ENCODE measurements at regions not wholly inside any gene's neighbourhood (a gene's known extent, or its start where the extent isn't known, plus 50 kb on each side); places are given as distances from the start of the nearest gene placed in this dataset.

DNA sequence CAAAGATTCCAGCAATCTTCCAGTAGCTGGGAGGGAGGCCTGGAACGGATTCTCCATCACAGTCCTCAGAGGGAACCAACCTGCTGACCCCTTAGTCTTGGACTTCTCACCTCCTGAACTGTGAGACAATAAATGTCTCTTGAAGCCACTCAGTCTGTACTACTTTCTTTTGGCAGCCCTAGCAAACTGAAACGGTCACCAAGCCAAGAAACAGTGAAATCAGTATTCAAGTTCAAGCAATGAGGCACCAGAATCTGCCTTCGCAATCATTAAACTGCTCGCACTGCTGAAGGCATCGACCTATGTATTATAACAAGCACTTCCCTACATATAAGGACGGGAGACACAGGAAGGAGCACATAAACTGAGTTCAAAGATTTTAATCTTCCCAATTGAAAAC lies 120.6 kb upstream of the PUM3 start:
- Histone ChIP-seq H3K4me3 (ENCODE audit: low read length) (no peak overlapping the region), H3K4me1 (ENCODE audit: control insufficient read depth, insufficient read depth, low read length) (no peaks in the 10 kb centered on the region), H3K27me3 (ENCODE audit: control insufficient read depth, insufficient read depth, low read length) (no peaks in the 10 kb centered on the region), H3K27ac (ENCODE audit: low read length) (no peak overlapping the region), H3K36me3 (ENCODE audit: control insufficient read depth, insufficient read depth, low read length) (no peaks in the 10 kb centered on the region), H3K9me3 (replicated peaks; ENCODE audit: control insufficient read depth, low read depth, low read length) (no peaks in the 10 kb centered on the region)
- peak; percentile 71 for DNase-seq
- no CpG with 5 or more reads among the region's 6 CpGs for WGBS (ENCODE audit: insufficient coverage)

DNA sequence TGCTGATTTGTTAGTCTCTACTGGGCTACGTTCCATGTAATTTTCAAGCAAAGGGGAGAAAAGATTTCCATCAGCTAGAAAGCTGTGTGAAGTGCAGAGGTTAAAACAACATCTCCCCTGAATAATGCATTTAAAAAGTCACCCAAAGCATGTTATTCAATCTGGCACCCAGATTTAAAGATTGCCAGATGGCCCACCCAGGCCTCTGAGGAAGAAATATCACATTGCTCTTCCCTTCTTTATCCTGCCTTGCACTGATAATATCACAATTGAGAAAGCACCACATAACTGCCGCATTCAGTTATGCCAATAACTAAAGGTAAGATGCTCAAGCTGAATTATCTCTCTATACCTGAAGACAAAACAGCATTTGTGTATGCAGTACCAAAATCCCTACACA lies 119.4 kb upstream of the PUM3 start:
- Histone ChIP-seq H3K27ac (ENCODE audit: low read length) (no peak overlapping the region), H3K9me3 (replicated peaks; ENCODE audit: control insufficient read depth, low read depth, low read length) (no peaks in the 10 kb centered on the region), H3K4me3 (ENCODE audit: low read length) (no peak overlapping the region), H3K4me1 (ENCODE audit: control insufficient read depth, insufficient read depth, low read length) (no peaks in the 10 kb centered on the region), H3K36me3 (ENCODE audit: control insufficient read depth, insufficient read depth, low read length) (no peaks in the 10 kb centered on the region), H3K27me3 (ENCODE audit: control insufficient read depth, insufficient read depth, low read length) (no peaks in the 10 kb centered on the region)
- DNase-seq = no peak
- 100% methylated on average over 1 of the region's 2 CpGs for WGBS (ENCODE audit: insufficient coverage)

DNA sequence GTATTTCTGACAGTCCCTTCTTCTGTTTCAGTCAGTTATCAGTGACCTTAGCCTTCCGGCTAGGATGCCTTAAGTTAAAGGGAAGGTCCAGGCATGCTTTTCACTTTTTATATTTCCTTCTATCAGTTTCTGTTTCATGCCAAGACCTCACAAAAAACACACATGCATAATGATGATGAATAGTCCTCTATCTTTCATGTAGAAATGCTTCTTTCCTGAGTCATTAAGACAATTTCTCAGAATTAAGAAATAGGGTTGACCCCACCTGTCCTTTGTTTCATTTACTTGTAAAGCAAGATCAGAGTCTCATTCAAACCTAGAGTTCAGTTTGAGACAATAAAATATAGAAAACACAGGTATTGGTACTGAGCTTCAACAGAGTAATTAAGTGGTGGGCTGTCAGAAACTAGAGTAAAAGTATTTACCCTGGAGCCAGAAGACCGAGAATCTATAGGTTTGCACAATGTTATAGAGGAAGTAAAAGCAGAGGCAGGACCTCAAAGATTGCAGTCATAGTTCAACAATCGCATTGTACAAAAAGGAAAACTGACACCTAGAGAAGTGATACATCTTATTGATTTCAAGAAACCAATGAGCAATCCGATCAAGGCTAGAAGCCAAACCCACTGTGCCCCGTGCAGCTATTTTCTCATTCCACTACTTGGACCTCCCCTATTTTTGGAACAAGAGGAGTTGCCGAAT lies 118.7 kb upstream of the PUM3 start:
- no peak overlapping the region for H3K4me3 ChIP-seq (ENCODE audit: low read length)
- no peak for DNase-seq
- no peaks in the 10 kb centered on the region for H3K36me3 ChIP-seq (ENCODE audit: control insufficient read depth, insufficient read depth, low read length)
- no peaks in the 10 kb centered on the region for H3K27me3 ChIP-seq (ENCODE audit: control insufficient read depth, insufficient read depth, low read length)
- no peaks in the 10 kb centered on the region for H3K9me3 ChIP-seq (replicated peaks; ENCODE audit: control insufficient read depth, low read depth, low read length)
- H3K4me1 ChIP-seq (ENCODE audit: control insufficient read depth, insufficient read depth, low read length) = no peaks in the 10 kb centered on the region
- WGBS (ENCODE audit: insufficient coverage) = 92% methylated on average over 2 of the region's 6 CpGs
- no peak overlapping the region for H3K27ac ChIP-seq (ENCODE audit: low read length)

DNA sequence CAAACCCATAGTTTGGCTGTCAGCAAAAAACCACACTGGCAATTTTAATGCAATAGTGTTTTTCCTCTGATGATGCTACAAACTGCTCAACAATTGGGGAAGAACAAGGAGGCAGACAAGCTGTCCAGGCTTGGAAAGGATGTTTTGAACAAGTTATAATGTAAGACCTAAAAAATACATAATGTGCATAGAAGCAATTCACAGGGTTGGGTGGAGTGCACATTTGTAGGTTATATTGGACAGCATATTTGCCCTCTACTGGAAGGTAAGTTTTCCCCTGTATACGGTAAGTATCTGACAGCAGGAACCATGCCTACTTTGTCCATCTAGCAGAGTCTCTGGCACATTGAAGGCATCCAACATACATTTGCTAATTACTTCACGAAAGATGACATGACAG lies 114.3 kb upstream of the PUM3 start:
- no peak overlapping the region for H3K27ac ChIP-seq (ENCODE audit: low read length)
- no peak overlapping the region for H3K4me3 ChIP-seq (ENCODE audit: low read length)
- DNase-seq = no peak
- 100% methylated on average over 1 of the region's 2 CpGs for whole genome bisulfite sequencing (ENCODE audit: insufficient coverage)
- H3K4me1 ChIP-seq (ENCODE audit: control insufficient read depth, insufficient read depth, low read length) = no peaks in the 10 kb centered on the region
- no peaks in the 10 kb centered on the region for H3K27me3 ChIP-seq (ENCODE audit: control insufficient read depth, insufficient read depth, low read length)
- H3K36me3 ChIP-seq (ENCODE audit: control insufficient read depth, insufficient read depth, low read length) = no peaks in the 10 kb centered on the region
- H3K9me3 ChIP-seq (replicated peaks; ENCODE audit: control insufficient read depth, low read depth, low read length) = no peaks in the 10 kb centered on the region

DNA sequence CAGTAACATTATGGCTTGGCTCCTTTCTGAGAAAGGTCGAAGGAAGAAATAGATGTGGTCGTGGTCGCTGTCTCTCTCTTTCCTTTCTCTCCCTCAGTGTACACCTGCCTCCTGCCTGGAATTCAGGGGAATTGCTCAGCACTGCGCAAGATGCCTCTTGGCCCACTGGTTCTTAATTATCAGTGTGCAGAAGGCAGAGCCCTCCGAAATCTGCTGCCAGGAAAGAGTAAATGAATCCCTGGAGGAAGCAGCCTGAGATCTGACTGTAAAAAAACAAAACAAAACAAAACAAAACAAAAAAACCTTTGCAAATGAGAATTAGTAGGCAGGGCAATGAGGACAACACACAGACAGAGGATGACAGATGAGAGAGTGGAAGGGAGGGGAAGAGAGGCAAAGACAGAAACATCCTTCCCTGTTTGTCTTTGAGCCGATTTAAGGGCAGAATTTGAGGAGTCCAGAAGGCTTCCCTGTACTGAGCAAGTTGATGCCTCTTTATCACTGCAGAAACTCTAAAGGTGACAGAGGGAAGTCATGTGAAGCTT lies 113.8 kb upstream of the PUM3 start:
- H3K4me3 ChIP-seq (ENCODE audit: low read length) = no peak overlapping the region
- no peak for DNase-seq
- no peaks in the 10 kb centered on the region for H3K36me3 ChIP-seq (ENCODE audit: control insufficient read depth, insufficient read depth, low read length)
- no peaks in the 10 kb centered on the region for H3K9me3 ChIP-seq (replicated peaks; ENCODE audit: control insufficient read depth, low read depth, low read length)
- no peak overlapping the region for H3K27ac ChIP-seq (ENCODE audit: low read length)
- H3K27me3 ChIP-seq (ENCODE audit: control insufficient read depth, insufficient read depth, low read length) = no peaks in the 10 kb centered on the region
- 81% methylated on average over 2 of the region's 6 CpGs for WGBS (ENCODE audit: insufficient coverage)
- H3K4me1 ChIP-seq (ENCODE audit: control insufficient read depth, insufficient read depth, low read length) = no peaks in the 10 kb centered on the region

DNA sequence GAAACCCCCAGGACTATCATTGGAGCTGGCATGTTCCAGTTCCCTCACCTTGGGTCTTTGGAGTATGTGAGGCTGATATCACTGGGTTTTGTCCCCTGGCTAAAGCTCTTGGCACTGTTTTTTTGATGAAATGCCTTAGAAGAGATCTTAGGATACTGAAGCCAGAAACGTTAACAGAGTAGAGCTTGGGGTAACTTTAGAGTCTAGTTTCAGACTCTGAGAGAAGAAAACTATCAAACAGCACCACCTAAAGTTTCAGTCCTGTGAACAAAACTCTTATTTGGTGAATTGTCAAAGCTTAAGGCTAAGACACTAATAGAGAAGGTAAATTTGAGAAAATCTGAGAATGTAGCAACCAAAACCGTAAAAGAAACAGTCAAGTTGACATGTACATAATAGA lies 111.7 kb upstream of the PUM3 start:
- no peaks in the 10 kb centered on the region for H3K36me3 ChIP-seq (ENCODE audit: control insufficient read depth, insufficient read depth, low read length)
- DNase-seq = peak; percentile 41
- WGBS (ENCODE audit: insufficient coverage) = no CpG with 5 or more reads among the region's 2 CpGs
- no peaks in the 10 kb centered on the region for H3K4me1 ChIP-seq (ENCODE audit: control insufficient read depth, insufficient read depth, low read length)
- H3K4me3 ChIP-seq (ENCODE audit: low read length) = no peak overlapping the region
- no peaks in the 10 kb centered on the region for H3K9me3 ChIP-seq (replicated peaks; ENCODE audit: control insufficient read depth, low read depth, low read length)
- H3K27me3 ChIP-seq (ENCODE audit: control insufficient read depth, insufficient read depth, low read length) = no peaks in the 10 kb centered on the region
- no peak overlapping the region for H3K27ac ChIP-seq (ENCODE audit: low read length)

- DNase-seq = no peak
- Histone ChIP-seq H3K9me3 (replicated peaks; ENCODE audit: control insufficient read depth, low read depth, low read length) (no peaks in the 10 kb centered on the region), H3K4me1 (ENCODE audit: control insufficient read depth, insufficient read depth, low read length) (no peaks in the 10 kb centered on the region), H3K27me3 (ENCODE audit: control insufficient read depth, insufficient read depth, low read length) (no peaks in the 10 kb centered on the region), H3K4me3 (ENCODE audit: low read length) (no peak overlapping the region), H3K36me3 (ENCODE audit: control insufficient read depth, insufficient read depth, low read length) (no peaks in the 10 kb centered on the region), H3K27ac (ENCODE audit: low read length) (no peak overlapping the region)
- WGBS (ENCODE audit: insufficient coverage) = 100% methylated on average over 1 of the region's 1 CpG
These were observed 95.5 kb upstream of the PUM3 start for GRCh38 chr9:2939368-2939767.

GRCh38 chr9:2936221-2936620 lies 92.3 kb upstream of the PUM3 start:
- H3K36me3 ChIP-seq (ENCODE audit: control insufficient read depth, insufficient read depth, low read length) = no peaks in the 10 kb centered on the region
- no peak overlapping the region for H3K27ac ChIP-seq (ENCODE audit: low read length)
- no peaks in the 10 kb centered on the region for H3K27me3 ChIP-seq (ENCODE audit: control insufficient read depth, insufficient read depth, low read length)
- no CpG with 5 or more reads among the region's 1 CpG for whole genome bisulfite sequencing (ENCODE audit: insufficient coverage)
- no peak overlapping the region for H3K4me3 ChIP-seq (ENCODE audit: low read length)
- DNase-seq = no peak
- no peaks in the 10 kb centered on the region for H3K4me1 ChIP-seq (ENCODE audit: control insufficient read depth, insufficient read depth, low read length)
- no peaks in the 10 kb centered on the region for H3K9me3 ChIP-seq (replicated peaks; ENCODE audit: control insufficient read depth, low read depth, low read length)

GRCh38 chr9:2934883-2935282 lies 91.0 kb upstream of the PUM3 start:
- Histone ChIP-seq H3K27ac (ENCODE audit: low read length) (no peak overlapping the region), H3K4me1 (ENCODE audit: control insufficient read depth, insufficient read depth, low read length) (no peaks in the 10 kb centered on the region), H3K36me3 (ENCODE audit: control insufficient read depth, insufficient read depth, low read length) (no peaks in the 10 kb centered on the region), H3K4me3 (ENCODE audit: low read length) (no peak overlapping the region), H3K9me3 (replicated peaks; ENCODE audit: control insufficient read depth, low read depth, low read length) (no peaks in the 10 kb centered on the region), H3K27me3 (ENCODE audit: control insufficient read depth, insufficient read depth, low read length) (no peaks in the 10 kb centered on the region)
- 82% methylated on average over 7 of the region's 7 CpGs for WGBS (ENCODE audit: insufficient coverage)
- DNase-seq = no peak

GRCh38 chr9:2934241-2934650 lies 90.4 kb upstream of the PUM3 start:
- no peaks in the 10 kb centered on the region for H3K36me3 ChIP-seq (ENCODE audit: control insufficient read depth, insufficient read depth, low read length)
- 63% methylated on average over 6 of the region's 7 CpGs for WGBS (ENCODE audit: insufficient coverage)
- no peaks in the 10 kb centered on the region for H3K27me3 ChIP-seq (ENCODE audit: control insufficient read depth, insufficient read depth, low read length)
- H3K9me3 ChIP-seq (replicated peaks; ENCODE audit: control insufficient read depth, low read depth, low read length) = no peaks in the 10 kb centered on the region
- H3K4me3 ChIP-seq (ENCODE audit: low read length) = no peak overlapping the region
- DNase-seq = no peak
- H3K27ac ChIP-seq (ENCODE audit: low read length) = no peak overlapping the region
- no peaks in the 10 kb centered on the region for H3K4me1 ChIP-seq (ENCODE audit: control insufficient read depth, insufficient read depth, low read length)
